MM.1S (cell line): ENCODE measurements at regions not wholly inside any gene's neighbourhood (a gene's known extent, or its start where the extent isn't known, plus 50 kb on each side); places are given as distances from the start of the nearest gene placed in this dataset.
"Not testable (repeated sequence)": the region's sequence is repeated elsewhere in the genome, so short reads cannot be mapped to it uniquely, and the experiment has no call there.

Experiments used
- EZH2 ChIP-seq: fragments of 300-600 bp; sonication (generic); optimal IDR thresholded peaks from 2 replicates; pipeline ENCODE3; 2017; ENCODE audit warnings: low read depth, mild to moderate bottlenecking, antibody characterized with exemption, low read length, mixed read lengths
- TF ChIP-seq, protein P1 (sequence below): fragments of 300-600 bp; sonication (generic); IDR thresholded peaks from 2 replicates; pipeline ENCODE4 v1.5.1; 2016; ENCODE audit warnings: antibody characterized with exemption, low read length, mixed read lengths

DNA sequence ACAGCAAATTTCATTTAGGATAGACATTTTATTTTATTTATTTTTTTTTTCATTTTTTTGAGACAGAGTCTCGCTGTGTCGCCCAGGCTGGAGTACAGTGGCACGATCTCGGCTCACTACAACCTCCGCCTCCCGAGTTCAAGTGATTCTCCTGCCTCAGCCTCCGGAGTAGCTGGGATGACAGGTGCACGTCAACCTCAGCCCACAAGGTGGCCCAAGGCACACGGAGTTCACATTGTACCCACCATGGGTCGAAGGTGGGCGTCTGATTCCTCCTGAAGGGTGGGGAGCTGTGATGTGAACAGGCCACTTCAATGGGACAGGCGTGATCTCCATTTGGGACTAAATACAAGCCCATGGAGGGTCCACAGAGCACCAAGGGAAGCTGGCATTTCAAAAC is 65.0 kb upstream of the PPP2R3B start:
- TF ChIP-seq, protein P1, sequence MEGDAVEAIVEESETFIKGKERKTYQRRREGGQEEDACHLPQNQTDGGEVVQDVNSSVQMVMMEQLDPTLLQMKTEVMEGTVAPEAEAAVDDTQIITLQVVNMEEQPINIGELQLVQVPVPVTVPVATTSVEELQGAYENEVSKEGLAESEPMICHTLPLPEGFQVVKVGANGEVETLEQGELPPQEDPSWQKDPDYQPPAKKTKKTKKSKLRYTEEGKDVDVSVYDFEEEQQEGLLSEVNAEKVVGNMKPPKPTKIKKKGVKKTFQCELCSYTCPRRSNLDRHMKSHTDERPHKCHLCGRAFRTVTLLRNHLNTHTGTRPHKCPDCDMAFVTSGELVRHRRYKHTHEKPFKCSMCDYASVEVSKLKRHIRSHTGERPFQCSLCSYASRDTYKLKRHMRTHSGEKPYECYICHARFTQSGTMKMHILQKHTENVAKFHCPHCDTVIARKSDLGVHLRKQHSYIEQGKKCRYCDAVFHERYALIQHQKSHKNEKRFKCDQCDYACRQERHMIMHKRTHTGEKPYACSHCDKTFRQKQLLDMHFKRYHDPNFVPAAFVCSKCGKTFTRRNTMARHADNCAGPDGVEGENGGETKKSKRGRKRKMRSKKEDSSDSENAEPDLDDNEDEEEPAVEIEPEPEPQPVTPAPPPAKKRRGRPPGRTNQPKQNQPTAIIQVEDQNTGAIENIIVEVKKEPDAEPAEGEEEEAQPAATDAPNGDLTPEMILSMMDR: not testable (repeated sequence)
- not testable (repeated sequence) for TF ChIP-seq EZH2
